NCI-H128 (cell line): ENCODE measurements at regions not wholly inside any gene's neighbourhood (a gene's known extent, or its start where the extent isn't known, plus 50 kb on each side); places are given as distances from the start of the nearest gene placed in this dataset.
A peak's percentile ranks its signal among the peaks of the same experiment; 100 is the strongest.

Source experiments
- DNase-seq: peaks from one replicate; lab custom pipeline; 2025; ENCODE audit not compliant: unreplicated experiment; lab: John Stamatoyannopoulos, UW

DNA sequence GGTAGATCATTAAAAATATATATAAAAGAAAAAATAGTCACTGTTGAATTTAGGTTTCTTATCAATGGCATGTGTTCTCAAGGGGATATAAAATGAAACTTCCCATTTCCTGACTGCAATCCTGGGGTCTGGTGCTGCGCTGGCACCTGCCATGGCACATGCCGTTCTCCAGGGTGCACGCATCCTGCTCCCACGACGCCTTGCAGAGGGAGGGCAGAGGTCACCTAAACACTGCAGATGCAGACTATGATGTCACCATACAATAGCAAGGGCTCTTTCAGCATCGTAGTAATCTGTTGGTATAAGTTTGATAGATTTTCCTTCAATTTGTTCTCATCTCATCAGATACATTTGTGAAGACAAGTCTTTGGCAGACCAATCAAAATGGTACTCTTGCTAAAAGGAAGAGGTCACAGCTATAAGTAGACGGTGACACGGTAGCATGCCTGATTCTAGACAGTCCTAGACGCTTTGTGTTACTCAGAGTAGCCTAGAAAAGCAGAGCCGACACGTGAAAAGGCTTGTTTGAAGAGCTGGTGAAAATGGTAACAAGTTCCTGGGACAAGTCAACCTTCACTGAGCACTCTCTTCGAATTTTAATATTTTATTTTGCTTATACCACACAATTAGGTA, 761.4 kb downstream of the DCDC2C start:
- no peak for DNase-seq

DNA sequence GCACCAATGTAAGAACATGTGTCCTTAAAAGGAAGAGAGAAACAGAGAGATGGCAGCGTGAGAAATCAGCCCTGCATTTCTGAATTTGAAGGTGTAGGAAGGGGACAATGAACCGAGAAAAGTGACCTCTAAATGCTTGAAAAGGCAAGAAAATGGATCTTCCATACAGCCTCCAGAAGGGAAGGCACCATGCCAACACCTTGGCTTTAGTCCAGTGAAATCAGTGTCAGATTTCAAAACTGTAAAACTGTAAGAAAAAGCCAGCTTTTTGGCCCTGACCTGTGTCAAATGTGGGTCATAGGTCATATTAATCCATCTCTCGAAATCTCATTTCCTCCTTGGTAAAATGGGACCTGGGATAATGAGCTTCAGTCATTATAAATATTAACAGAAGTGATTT, 762.3 kb downstream of the DCDC2C start:
- no peak for DNase-seq

DNA sequence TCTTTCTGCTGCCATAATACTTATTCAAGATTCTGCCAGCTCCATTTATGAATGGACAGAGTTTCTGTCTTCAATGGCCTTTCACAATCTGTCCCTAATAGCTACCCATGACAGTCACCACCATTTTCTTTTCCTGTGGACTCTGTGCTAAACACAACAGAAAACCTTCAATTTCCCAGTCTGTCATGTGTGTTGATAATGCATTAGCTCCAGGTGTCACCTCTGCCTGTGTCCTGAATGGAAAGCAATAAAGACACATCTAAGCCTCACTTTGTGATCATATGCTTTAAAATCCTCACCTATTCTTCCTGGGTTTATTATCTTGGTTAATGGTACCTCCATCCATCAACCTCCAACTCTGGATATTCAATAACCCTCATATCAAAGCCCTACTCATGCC, 772.2 kb downstream of the DCDC2C start:
- DNase-seq: no peak

DNA sequence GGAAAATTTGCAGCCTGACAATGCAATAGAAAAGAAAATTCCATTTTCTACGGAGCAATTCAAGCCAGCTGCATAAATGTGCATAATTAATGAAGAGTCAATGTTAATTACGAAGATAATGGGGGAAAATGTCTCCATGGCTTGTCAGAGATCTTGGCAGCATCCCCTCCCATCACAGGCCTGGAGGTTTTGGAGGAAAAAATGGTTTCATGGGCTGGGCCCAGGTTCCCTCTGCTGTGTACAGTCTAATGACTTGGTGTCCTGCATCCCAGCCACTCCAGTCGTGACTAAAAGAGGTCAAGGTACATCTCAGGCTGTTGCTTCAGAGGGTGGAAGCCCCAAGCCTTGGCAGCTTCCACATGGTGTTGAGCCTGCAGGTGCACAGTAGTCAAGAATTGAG, 779.7 kb downstream of the DCDC2C start:
- no peak for DNase-seq

DNA sequence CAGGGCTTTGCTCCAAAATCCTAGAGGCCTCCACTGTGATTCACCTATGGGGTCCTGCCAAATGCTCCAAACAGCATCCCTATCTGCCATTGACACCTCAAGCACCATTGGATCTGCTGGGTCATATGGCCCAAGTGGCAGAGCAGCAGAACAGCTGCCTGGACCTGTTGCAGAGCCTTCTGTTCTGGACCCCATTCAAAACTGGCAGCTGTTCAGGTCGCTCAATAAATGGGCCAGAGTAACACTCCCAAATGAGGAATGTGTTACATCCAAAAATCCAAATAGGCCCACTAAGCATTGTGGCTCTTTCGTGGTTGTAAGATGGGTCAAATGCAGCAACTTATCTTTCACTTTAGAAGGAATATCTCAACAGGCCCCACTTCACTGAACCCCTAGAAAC, 783.6 kb downstream of the DCDC2C start:
- DNase-seq: no peak

DNA sequence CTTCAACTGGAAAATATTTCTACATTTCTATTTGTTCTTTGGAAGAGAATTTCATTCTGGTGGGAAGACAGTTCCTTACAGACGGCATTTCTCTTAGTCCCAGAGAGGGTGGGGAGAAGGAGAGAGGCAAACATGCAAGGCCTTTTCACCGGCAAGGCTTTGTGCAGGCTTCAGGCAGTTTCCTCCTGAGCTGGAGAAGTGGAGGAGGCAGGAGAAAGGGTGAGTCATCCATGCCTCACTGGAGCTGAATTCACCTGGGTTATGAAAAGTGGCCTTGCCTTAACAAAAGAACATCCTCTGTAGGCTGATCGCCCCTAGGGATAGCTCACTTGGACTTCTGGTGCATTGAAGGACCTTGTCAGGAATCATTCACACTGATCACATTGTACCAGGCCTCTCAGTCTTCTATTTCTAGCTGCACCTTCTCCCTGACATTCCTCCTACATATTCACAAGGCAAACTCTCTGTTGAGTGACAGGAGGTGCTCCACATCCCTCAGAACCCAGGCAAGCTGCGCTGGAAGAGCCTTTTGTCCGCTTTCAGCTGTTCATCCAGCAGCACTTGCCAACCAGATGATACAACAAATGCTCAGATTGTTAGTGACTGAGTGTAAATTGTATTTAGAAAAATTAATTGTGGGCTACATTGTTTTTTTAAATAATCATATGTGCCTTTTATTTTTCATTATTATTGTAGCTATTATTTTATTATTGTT, 796.1 kb downstream of the DCDC2C start:
- no peak for DNase-seq

DNA sequence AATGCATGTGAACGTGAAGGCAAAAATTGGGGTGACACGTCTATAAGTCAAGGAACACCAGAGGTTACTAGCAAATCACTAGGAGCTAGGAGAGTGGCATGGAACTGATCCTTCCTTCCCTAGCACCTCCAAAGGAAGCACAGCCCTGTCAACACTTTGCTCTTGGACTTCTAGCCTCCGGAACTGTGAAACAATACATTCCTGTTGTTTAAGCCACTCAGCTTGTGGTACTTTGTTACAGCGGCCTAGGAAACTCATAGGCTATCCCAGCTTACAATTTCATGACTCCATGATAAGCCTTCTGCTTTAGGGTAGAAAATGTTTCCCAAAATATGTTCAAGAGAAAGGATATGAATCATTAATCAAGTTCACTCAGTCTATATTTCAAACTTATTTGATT, 798.1 kb downstream of the DCDC2C start:
- DNase-seq: no peak

DNA sequence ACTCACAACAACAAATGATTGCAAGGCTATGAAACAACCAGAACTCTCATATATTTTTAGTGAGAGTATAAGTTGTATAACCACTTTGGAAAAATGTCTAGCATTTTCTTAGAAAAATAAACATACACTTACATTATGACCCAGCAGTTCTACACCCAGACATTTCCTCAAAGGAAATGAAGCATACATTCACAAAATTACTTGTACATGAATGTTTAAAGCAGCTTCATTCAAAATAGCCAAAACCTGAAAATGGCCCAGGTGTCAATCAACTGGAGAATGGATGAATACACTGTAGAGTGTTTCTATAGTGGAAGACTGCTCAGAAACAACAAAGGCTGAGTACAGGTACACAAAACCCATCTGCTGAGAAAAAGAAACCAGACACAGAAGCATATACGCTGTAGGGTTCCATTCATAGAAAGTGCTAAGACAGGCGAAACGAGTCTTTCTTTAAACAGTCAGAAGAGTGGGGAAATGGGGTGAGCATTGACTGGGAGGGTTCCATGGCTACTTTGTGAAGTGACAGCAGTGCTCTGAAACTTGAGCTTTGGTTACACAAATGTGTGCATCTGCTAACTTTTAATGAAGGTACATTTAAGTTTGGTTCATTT, 799.0 kb downstream of the DCDC2C start:
- DNase-seq: peak; percentile 12

DNA sequence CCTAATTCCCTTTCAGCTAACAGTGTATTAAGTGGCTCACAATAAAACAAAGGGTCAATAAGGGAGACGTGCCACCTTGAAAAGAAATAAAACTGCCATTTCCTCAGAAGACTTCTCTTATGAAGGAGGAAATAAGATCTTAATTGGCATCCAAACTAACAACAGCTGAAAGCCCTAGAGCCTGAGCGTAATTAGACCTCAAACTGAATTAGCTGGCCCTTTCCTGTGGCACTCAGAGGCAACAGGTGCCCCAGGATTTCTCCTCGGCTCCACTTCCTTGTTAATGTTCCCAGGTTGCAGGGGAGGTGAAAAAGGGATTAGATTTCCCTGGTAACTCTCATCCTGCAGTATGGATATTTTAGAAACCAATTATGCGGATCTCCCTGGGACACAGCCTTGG, 804.3 kb downstream of the DCDC2C start:
- peak; percentile 77 for DNase-seq

DNA sequence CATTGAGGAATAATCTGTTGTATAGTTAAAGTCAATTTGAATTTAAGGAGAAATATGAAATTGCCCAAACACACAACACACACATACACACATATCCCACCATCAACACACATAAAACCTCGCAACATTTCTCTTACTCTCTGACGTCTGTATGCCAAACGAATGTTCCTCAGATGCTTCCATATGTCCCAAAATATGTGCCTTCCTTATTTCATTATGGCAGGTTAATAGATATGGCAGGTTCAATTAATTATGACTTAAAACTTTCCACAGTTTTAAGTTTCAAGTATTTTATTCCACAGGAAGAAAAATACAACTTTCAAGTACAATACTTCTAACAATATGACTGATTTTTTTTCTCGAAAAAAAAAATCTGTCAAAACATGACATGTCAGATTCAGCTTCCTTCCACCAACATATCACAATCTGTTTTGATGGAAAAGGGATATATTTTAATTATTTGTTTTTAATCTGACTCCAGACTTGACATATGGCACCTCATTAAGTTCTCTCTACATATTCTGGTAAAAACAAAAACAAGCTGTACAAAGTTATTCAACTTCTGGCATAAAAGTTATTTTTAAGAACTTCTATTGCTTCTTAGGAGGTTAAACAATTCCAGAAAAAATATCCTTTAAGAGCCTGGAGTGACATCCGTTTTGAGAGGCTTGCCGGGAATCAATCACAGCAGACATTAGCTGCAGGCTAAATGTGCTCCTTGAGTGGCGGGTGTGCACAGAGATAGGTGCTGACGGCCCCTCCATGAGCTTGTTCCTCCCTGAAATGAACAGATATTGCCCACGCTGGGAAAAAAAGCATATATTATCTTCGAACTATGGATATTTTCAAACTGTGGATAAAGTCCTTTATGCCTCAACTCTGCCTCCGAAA, 812.7 kb downstream of the DCDC2C start:
- no peak for DNase-seq

DNA sequence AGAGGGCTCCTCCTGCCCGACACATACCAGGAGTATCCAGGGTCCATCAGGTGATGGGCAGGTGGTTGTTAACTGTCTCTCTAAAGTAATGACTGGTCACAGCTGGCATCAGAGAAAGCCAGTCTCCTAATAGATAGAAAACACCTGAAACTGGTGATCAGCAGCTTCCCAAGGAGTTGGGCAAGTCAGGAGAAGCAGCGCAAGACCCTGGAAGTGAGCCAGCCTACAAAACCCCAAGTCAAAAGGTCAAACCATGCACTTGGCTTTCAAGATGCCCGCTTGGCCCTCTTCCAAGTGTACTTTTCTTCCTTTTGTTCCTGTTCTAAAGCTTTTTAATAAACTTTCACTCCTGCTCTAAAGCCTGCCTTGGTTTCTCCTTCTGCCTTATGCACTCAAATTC, 815.2 kb downstream of the DCDC2C start:
- no peak for DNase-seq

DNA sequence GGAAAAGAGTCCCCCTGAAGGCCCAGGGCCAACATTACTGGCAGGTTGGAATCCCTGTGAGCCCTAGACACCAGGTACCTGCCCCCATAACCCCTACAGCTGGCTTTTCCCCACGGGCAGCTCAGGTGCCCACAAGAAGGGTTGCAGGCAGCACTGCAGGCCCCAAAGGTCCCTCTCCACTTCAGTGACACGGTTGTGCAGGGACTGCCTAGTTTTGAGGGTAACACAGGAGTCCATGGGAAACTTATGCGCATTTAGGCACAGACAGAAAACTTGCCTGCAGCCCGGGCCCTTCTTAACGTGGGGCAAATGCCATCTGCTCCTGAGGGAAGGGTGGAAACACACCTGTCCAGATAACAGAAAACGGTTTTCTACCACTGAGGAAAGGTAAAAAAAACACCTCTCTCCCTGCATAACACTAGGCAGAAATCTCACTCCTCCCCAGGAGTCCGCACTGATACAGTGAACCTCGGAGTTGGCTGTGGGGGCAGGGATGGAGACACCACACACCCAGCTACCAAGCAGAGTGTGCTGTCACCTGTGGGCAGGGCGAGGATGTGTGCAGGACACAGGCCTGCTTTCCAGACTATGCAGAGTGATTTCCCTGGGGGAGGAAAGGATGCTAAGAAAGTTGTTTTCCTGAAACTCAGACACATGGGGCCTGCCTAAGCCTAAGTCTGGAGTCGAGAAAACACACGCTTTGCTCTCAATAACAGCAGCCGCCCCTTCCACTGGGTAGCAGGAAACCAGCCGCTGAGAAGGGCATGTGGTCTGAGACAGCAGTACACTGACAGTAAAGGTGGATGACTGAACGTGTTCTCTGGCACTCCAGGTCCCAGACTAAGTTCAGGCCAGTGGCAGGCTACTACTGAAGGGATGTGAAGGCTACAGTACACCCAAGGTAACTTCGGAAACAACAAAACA, 819.4 kb downstream of the DCDC2C start:
- no peak for DNase-seq

DNA sequence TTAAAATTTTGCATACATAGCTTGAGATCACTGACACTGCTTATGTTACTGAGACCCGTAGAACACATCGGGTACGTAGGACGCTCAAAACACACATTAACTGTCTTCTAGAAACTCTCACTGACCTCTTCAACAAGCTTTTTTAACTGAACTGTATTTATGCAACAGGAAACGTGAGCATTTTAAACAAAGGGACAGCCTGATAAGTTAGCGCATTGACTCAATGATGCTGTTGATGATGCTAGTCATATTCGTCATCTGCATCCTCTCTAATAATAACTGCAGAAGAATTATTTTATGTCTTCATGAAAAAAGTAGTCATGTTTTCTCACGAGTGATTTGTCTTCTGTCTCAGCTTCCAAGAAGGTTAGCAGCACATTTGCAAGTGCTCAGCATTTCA, 824.0 kb downstream of the DCDC2C start:
- no peak for DNase-seq

DNA sequence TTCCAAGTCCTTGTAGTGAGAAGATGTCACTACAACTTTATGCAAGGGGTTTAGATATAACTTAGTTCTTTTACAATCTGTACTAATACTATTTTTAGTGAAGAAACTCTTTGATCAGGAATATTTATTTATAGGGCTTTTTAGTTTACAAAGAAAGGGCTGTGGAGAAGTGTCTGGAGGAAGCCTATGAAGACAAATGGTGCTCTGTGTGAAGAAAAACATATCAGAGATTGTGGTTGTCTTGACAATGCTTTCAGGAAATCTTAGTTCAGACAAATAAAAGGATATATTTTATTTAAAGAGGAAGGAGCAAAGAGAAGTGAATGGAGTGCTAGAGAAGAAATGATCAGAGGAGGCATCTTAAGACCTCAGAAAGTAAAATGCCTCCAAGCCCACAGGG, 824.9 kb downstream of the DCDC2C start:
- no peak for DNase-seq

DNA sequence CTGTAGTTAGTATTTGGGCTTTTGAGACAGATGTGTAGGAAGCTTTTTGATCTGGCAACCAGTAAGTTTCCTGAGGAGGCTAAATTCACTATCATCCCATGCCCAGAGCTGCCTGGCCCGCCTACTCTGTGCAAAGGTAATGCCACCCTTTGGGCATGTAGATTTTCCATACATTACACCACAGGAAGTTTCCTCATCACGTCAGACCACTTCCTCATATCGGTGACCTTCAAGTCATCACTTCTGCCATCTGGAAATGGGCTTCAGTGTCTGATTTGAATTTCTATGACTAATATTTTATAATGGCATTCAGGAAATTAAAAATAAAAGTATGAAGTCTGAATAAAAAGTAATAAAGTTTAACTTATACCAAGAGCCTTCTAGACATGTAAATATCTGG, 825.4 kb downstream of the DCDC2C start:
- DNase-seq: no peak

DNA sequence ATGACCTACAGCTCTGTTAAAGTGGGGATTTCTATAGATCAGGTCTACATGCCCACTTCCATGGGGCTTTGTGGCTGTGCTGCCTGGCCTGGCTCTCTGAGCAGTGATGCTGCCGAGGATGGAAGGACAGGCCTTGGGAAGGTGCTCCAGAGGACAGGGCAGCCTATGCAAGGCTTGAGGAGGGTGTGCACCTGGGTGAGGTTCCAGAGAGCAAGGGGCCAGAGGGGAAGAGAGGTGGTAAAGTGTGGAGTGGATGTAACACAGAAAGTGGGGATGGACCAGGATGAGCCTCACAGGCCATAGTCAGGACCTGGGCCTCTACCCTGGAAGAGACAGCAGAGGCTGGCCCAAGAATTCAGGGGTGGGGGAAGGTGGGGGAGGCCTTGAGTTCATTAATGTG, 826.4 kb downstream of the DCDC2C start:
- no peak for DNase-seq

DNA sequence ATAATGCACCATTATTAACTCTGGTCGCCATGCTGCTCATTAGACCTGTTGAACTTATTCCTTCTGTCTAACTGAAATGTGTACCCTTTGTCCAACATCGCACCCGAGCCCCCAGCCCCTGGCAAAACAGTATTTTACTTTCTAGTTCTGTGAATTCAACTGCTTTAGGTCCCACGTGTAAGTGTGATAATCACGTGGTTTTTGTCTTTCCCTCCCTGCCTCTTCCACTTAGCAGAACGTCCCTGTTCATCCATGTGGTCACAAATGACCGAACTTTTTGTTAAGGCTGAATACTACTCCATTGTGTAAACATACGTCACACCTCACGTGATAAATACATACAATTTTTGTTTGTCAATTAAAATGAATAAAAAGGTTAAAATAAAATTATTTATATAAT, 826.9 kb downstream of the DCDC2C start:
- DNase-seq: no peak

DNA sequence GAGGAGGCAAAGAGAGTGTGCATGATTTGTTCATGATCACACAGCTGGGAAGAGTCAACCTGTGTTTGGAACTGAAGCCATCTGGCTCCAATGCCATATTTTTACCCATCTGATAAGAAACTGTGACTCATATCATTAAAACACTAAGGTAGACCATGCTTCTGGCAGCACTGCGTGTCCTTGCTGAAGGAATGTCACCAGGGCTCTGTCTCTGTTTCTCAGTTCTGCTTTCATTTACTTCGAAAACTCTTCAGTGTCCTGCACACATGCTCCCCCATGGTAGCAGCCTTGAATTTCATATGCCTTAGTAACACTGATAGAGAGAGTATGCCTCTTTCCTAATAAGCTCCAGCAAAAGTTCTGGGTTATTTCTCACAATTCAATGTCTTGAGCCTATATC, 830.4 kb downstream of the DCDC2C start:
- DNase-seq: no peak

DNA sequence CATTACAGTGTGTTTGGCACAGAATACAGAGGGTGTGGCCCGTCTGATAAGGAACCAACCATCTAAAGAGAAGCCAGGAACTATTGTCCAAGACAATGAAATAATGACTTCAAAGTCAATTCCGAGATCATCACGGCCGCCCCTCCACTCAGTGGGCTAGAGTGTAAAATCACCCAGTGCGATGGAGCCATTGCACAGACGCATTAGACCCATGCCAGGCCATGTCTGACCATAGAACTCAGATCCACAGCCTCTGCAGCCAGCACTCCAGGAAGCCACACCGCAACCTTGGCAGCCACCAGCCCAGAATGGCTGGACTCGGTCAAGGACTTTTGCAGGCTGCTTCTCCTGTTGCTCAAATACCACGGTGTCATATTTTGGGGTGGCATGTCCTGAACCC, 835.7 kb downstream of the DCDC2C start:
- DNase-seq: no peak

DNA sequence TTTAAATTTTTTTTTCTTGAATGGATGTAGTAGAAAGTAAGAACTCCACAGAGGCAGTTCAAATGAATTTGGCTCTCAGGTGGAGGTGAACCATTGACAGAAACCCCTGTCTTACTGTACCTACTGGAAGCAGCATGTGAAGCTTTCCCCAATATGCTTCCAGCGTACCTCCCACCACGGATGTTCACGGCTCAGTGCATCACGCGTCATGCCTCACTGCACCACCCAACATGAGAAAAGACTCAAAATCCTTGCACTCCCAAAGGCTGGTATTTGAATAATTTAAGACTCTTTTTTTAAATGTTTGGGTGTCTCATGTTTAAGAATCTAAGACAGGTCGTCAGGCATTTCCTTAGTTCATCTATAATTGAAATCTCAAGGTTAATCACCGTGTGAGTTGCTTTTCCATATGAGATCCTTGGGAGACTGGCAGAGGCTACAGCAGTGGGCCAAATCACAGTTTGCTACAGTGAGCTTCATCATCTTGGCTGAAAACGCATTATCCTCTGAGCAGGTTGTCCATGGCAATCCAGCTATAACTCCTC, 846.4 kb downstream of the DCDC2C start:
- DNase-seq: no peak
